ENCODE measurements at regions not wholly inside any gene's neighbourhood (a gene's known extent, or its start where the extent isn't known, plus 50 kb on each side); places are given as distances from the start of the nearest gene placed in this dataset.

GRCh38 chr18:39801848-39802247 lies 2153.2 kb upstream of the PIK3C3 start:
- H3F3A ChIP-seq (ENCODE audit: control insufficient read depth, insufficient read depth): peaks cover 24% of the 10 kb centered on the region

GRCh38 chr18:39801010-39801409 lies 2154.0 kb upstream of the PIK3C3 start:
- Histone ChIP-seq H3K4me2 (ENCODE audit: low read length) (no peak overlapping the region), H3F3A (ENCODE audit: control insufficient read depth, insufficient read depth) (peaks cover 24% of the 10 kb centered on the region), H3K27ac (ENCODE audit: low read depth, low read length) (no peak overlapping the region), H3K9me3 (ENCODE audit: control insufficient read depth, insufficient read depth, low read length) (peaks cover 35% of the 10 kb centered on the region), H3K79me2 (ENCODE audit: control insufficient read depth, low read length) (no peaks in the 10 kb centered on the region), H4K20me1 (ENCODE audit: control insufficient read depth, insufficient read depth, low read depth, low read length) (no peaks in the 10 kb centered on the region), H3K4me3 (ENCODE audit: low read length) (no peak overlapping the region), H3K4me1 (ENCODE audit: control insufficient read depth, low read length) (no peaks in the 10 kb centered on the region), H3K9me2 (replicated peaks; ENCODE audit: control insufficient read depth, low read length) (no peaks in the 10 kb centered on the region), H3K36me3 (ENCODE audit: control insufficient read depth, low read length) (no peaks in the 10 kb centered on the region; the same call in 1 of the 2 replicates), H3K27me3 (ENCODE audit: control insufficient read depth, low read length) (no peaks in the 10 kb centered on the region)
- TF ChIP-seq CTCF (IDR thresholded peaks at IDR 0.05; ENCODE audit: low read depth, low read length, poor library complexity, severe bottlenecking) (no peak), EZH2phosphoT487 (IDR thresholded peaks at IDR 0.05; ENCODE audit: borderline replicate concordance, low read length) (no peak)

More at GRCh38 chr18:39801848-39802247, 2153.2 kb upstream of the PIK3C3 start:
- H3K4me1 ChIP-seq (ENCODE audit: control insufficient read depth, low read length): no peaks in the 10 kb centered on the region
- no peak for TF ChIP-seq CTCF (IDR thresholded peaks at IDR 0.05; ENCODE audit: low read depth, low read length, poor library complexity, severe bottlenecking)
- TF ChIP-seq EZH2phosphoT487 (IDR thresholded peaks at IDR 0.05; ENCODE audit: borderline replicate concordance, low read length): no peak
- H4K20me1 ChIP-seq (ENCODE audit: control insufficient read depth, insufficient read depth, low read depth, low read length): no peaks in the 10 kb centered on the region
- H3K27ac ChIP-seq (ENCODE audit: low read depth, low read length): no peak overlapping the region
- H3K36me3 ChIP-seq (ENCODE audit: control insufficient read depth, low read length): no peaks in the 10 kb centered on the region; the same call in 1 of the 2 replicates
- H3K9me3 ChIP-seq (ENCODE audit: control insufficient read depth, insufficient read depth, low read length): peaks cover 35% of the 10 kb centered on the region
- H3K4me2 ChIP-seq (ENCODE audit: low read length): no peak overlapping the region
- H3K79me2 ChIP-seq (ENCODE audit: control insufficient read depth, low read length): no peaks in the 10 kb centered on the region
- H3K4me3 ChIP-seq (ENCODE audit: low read length): no peak overlapping the region
- no peaks in the 10 kb centered on the region for H3K9me2 ChIP-seq (replicated peaks; ENCODE audit: control insufficient read depth, low read length)
- H3K27me3 ChIP-seq (ENCODE audit: control insufficient read depth, low read length): no peaks in the 10 kb centered on the region

- H3K79me2 ChIP-seq (ENCODE audit: control insufficient read depth, low read length): no peaks in the 10 kb centered on the region
These were observed 2156.0 kb upstream of the PIK3C3 start for GRCh38 chr18:39799006-39799405.

More at GRCh38 chr18:39799006-39799405, 2156.0 kb upstream of the PIK3C3 start:
- Histone ChIP-seq H3K27me3 (ENCODE audit: control insufficient read depth, low read length) (no peaks in the 10 kb centered on the region), H3K4me1 (ENCODE audit: control insufficient read depth, low read length) (no peaks in the 10 kb centered on the region), H3K9me3 (ENCODE audit: control insufficient read depth, insufficient read depth, low read length) (peaks cover 35% of the 10 kb centered on the region), H3K4me2 (ENCODE audit: low read length) (no peak overlapping the region), H3K9me2 (replicated peaks; ENCODE audit: control insufficient read depth, low read length) (no peaks in the 10 kb centered on the region), H3K36me3 (ENCODE audit: control insufficient read depth, low read length) (no peaks in the 10 kb centered on the region; the same call in 1 of the 2 replicates), H3F3A (ENCODE audit: control insufficient read depth, insufficient read depth) (peaks cover 24% of the 10 kb centered on the region), H3K4me3 (ENCODE audit: low read length) (no peak overlapping the region), H4K20me1 (ENCODE audit: control insufficient read depth, insufficient read depth, low read depth, low read length) (no peaks in the 10 kb centered on the region), H3K27ac (ENCODE audit: low read depth, low read length) (no peak overlapping the region)
- no peak for TF ChIP-seq CTCF (IDR thresholded peaks at IDR 0.05; ENCODE audit: low read depth, low read length, poor library complexity, severe bottlenecking)
- no peak for TF ChIP-seq EZH2phosphoT487 (IDR thresholded peaks at IDR 0.05; ENCODE audit: borderline replicate concordance, low read length)

Measured in DOHH2 (cell line).